Mesendoderm (in vitro differentiated cells): ENCODE measurements at regions not wholly inside any gene's neighbourhood (a gene's known extent, or its start where the extent isn't known, plus 50 kb on each side); places are given as distances from the start of the nearest gene placed in this dataset.

ENCODE experiments used
- DNase-seq: peaks from one replicate; pipeline ENCODE4 v3.0.0; 2013
- H2AK5ac ChIP-seq: 2 replicates; pipeline ENCODE4 v1.6.1; 2013; ENCODE audit warnings: low read length, inconsistent platforms
- H2BK120ac ChIP-seq: 2 replicates; pipeline ENCODE4 v1.6.1; 2013; ENCODE audit warnings: low read depth, mild to moderate bottlenecking, low read length, moderate library complexity, mixed read lengths
- H2BK15ac ChIP-seq: replicated peaks from 2 replicates; pipeline ENCODE4 v1.6.1; 2013; ENCODE audit warnings: low read depth, mild to moderate bottlenecking, moderate library complexity
- H2BK5ac ChIP-seq: 2 replicates; pipeline ENCODE4 v1.6.1; 2013; ENCODE audit warnings: low read length, inconsistent platforms
- H3K18ac ChIP-seq: 2 replicates; pipeline ENCODE4 v1.6.1; 2013; ENCODE audit warnings: mild to moderate bottlenecking, low read length, mixed read lengths
- H3K23ac ChIP-seq: one replicate; pipeline ENCODE4 v1.6.1; 2013; ENCODE audit warnings: low read length
- H3K27ac ChIP-seq: 2 replicates; pipeline ENCODE4 v1.5.1; 2013; ENCODE audit warnings: low read depth, mild to moderate bottlenecking, inconsistent platforms, low read length, moderate library complexity
- H3K27me3 ChIP-seq: 2 replicates; pipeline ENCODE4 v1.6.1; 2013; ENCODE audit warnings: low read length, control low read depth, mild to moderate bottlenecking, inconsistent platforms; ENCODE audit not compliant: insufficient read depth, poor library complexity
- H3K36me3 ChIP-seq: 2 replicates; pipeline ENCODE4 v1.6.1; 2013; ENCODE audit warnings: low read length, inconsistent platforms; ENCODE audit not compliant: control insufficient read depth, insufficient read depth
- H3K4ac ChIP-seq: one replicate; pipeline ENCODE4 v1.6.1; 2013; ENCODE audit warnings: low read depth, mild to moderate bottlenecking, low read length, moderate library complexity
- H3K4me1 ChIP-seq: 2 replicates; pipeline ENCODE4 v1.6.1; 2013; ENCODE audit warnings: low read depth, low read length, inconsistent platforms; ENCODE audit not compliant: control insufficient read depth
- H3K4me2 ChIP-seq: 2 replicates; pipeline ENCODE4 v1.6.1; 2013; ENCODE audit warnings: low read length
- H3K4me3 ChIP-seq: 2 replicates; pipeline ENCODE4 v1.5.1; 2013; ENCODE audit warnings: mild to moderate bottlenecking, low read length
- H3K56ac ChIP-seq: one replicate; pipeline ENCODE4 v1.6.1; 2013; ENCODE audit warnings: low read length
- H3K79me1 ChIP-seq: 2 replicates; pipeline ENCODE4 v1.6.1; 2013; ENCODE audit warnings: low read length, inconsistent platforms
- H3K79me2 ChIP-seq: 2 replicates; pipeline ENCODE4 v1.6.1; 2013; ENCODE audit warnings: mild to moderate bottlenecking, low read length; ENCODE audit not compliant: control insufficient read depth, insufficient read depth
- H3K9ac ChIP-seq: 2 replicates; pipeline ENCODE4 v1.6.1; 2013; ENCODE audit warnings: low read length, inconsistent platforms
- H4K5ac ChIP-seq: one replicate; pipeline ENCODE4 v1.6.1; 2013; ENCODE audit warnings: low read length
- H4K8ac ChIP-seq: one replicate; pipeline ENCODE4 v1.6.1; 2013; ENCODE audit warnings: low read depth, mild to moderate bottlenecking, control low read depth, low read length, moderate library complexity
- WGBS: extraction: QIAGEN DNeasy Blood & Tissue Kit; methylation state at CpG from one replicate; pipeline ENCODE4 v1.1.7; 2013; ENCODE audit warnings: low lambda C conversion rate, missing lambda C conversion rate; ENCODE audit not compliant: insufficient coverage; ENCODE audit errors: extremely low coverage; 5-methylcytosine and 5-hydroxymethylcytosine counted together

- Histone ChIP-seq H3K9ac (no peak overlapping the region), H3K18ac (no peak overlapping the region), H3K4me1 (no peaks in the 10 kb centered on the region), H2BK15ac (no peak overlapping the region), H3K79me2 (no peaks in the 10 kb centered on the region), H3K4me3 (no peak overlapping the region), H3K36me3 (no peaks in the 10 kb centered on the region), H2BK5ac (no peak overlapping the region), H3K27me3 (no peaks in the 10 kb centered on the region), H3K23ac (no peak overlapping the region), H4K5ac (no peak overlapping the region), H3K27ac (no peak overlapping the region), H3K4ac (no peak overlapping the region), H3K56ac (no peak overlapping the region), H2AK5ac (no peak overlapping the region), H4K8ac (no peak overlapping the region), H3K4me2 (no peak overlapping the region), H2BK120ac (no peak overlapping the region), H3K79me1 (no peaks in the 10 kb centered on the region)
- WGBS, result no CpG with 5 or more reads among the region's 6 CpGs
- no peak for DNase-seq
Measured at GRCh38 chr18:61173554-61173953, 159.7 kb upstream of the CDH20 start.

- Histone ChIP-seq H3K36me3 (no peaks in the 10 kb centered on the region), H3K4ac (no peak overlapping the region), H3K18ac (no peak overlapping the region), H3K79me2 (no peaks in the 10 kb centered on the region), H2BK120ac (no peak overlapping the region), H2BK15ac (no peak overlapping the region), H3K4me1 (no peaks in the 10 kb centered on the region), H3K56ac (no peak overlapping the region), H3K4me2 (no peak overlapping the region), H4K8ac (no peak overlapping the region), H2BK5ac (no peak overlapping the region), H4K5ac (no peak overlapping the region), H3K9ac (no peak overlapping the region), H3K27ac (no peak overlapping the region), H3K4me3 (no peak overlapping the region), H3K23ac (no peak overlapping the region), H3K79me1 (no peaks in the 10 kb centered on the region), H3K27me3 (no peaks in the 10 kb centered on the region), H2AK5ac (no peak overlapping the region)
- no peak for DNase-seq
Measured at GRCh38 chr18:61183798-61184197, 149.4 kb upstream of the CDH20 start.

- H3K4ac ChIP-seq, result no peak overlapping the region
- no peak overlapping the region for H3K9ac ChIP-seq
- H3K23ac ChIP-seq, result no peak overlapping the region
- H3K79me2 ChIP-seq, result no peaks in the 10 kb centered on the region
- no peak overlapping the region for H3K27ac ChIP-seq
- no peaks in the 10 kb centered on the region for H3K27me3 ChIP-seq
- no peaks in the 10 kb centered on the region for H3K79me1 ChIP-seq
- H3K4me3 ChIP-seq, result no peak overlapping the region
- H2BK120ac ChIP-seq, result no peak overlapping the region
- no peak overlapping the region for H2BK15ac ChIP-seq
- H2AK5ac ChIP-seq, result no peak overlapping the region
- H3K36me3 ChIP-seq, result no peaks in the 10 kb centered on the region
- H3K4me2 ChIP-seq, result no peak overlapping the region
- no peak overlapping the region for H4K5ac ChIP-seq
- DNase-seq, result no peak
- H3K56ac ChIP-seq, result no peak overlapping the region
- WGBS, result no CpG with 5 or more reads among the region's 3 CpGs
- no peak overlapping the region for H4K8ac ChIP-seq
- no peak overlapping the region for H2BK5ac ChIP-seq
- H3K4me1 ChIP-seq, result no peaks in the 10 kb centered on the region
- no peak overlapping the region for H3K18ac ChIP-seq
Measured at GRCh38 chr18:61187971-61188370, 145.3 kb upstream of the CDH20 start.

- Histone ChIP-seq H2BK5ac (no peak overlapping the region), H2BK120ac (no peak overlapping the region), H3K4ac (no peak overlapping the region), H3K36me3 (no peaks in the 10 kb centered on the region), H3K18ac (no peak overlapping the region), H3K79me1 (no peaks in the 10 kb centered on the region), H2AK5ac (no peak overlapping the region), H3K27me3 (no peaks in the 10 kb centered on the region), H4K8ac (no peak overlapping the region), H2BK15ac (no peak overlapping the region), H3K79me2 (no peaks in the 10 kb centered on the region), H3K9ac (no peak overlapping the region), H3K27ac (no peak overlapping the region), H4K5ac (no peak overlapping the region), H3K4me2 (no peak overlapping the region), H3K4me1 (no peaks in the 10 kb centered on the region), H3K56ac (no peak overlapping the region), H3K23ac (no peak overlapping the region), H3K4me3 (no peak overlapping the region)
- no CpG with 5 or more reads among the region's 3 CpGs for WGBS
- DNase-seq, result no peak
Measured at GRCh38 chr18:61189376-61189775, 143.9 kb upstream of the CDH20 start.

GRCh38 chr18:61194726-61195125 is 138.5 kb upstream of the CDH20 start:
- H3K56ac ChIP-seq, result no peak overlapping the region
- H3K4me3 ChIP-seq, result no peak overlapping the region
- WGBS, result no CpG with 5 or more reads among the region's 4 CpGs
- no peak overlapping the region for H3K23ac ChIP-seq
- H3K18ac ChIP-seq, result no peak overlapping the region
- H4K5ac ChIP-seq, result no peak overlapping the region
- H3K36me3 ChIP-seq, result no peaks in the 10 kb centered on the region
- no peaks in the 10 kb centered on the region for H3K79me2 ChIP-seq
- no peak overlapping the region for H3K4ac ChIP-seq
- no peak overlapping the region for H3K27ac ChIP-seq
- H3K4me2 ChIP-seq, result no peak overlapping the region
- H2BK5ac ChIP-seq, result no peak overlapping the region
- H3K79me1 ChIP-seq, result no peaks in the 10 kb centered on the region
- no peak overlapping the region for H2AK5ac ChIP-seq
- H4K8ac ChIP-seq, result no peak overlapping the region
- H3K9ac ChIP-seq, result no peak overlapping the region
- H2BK15ac ChIP-seq, result no peak overlapping the region
- no peak for DNase-seq
- no peaks in the 10 kb centered on the region for H3K27me3 ChIP-seq
- no peak overlapping the region for H2BK120ac ChIP-seq
- H3K4me1 ChIP-seq, result no peaks in the 10 kb centered on the region

GRCh38 chr18:61196750-61197149 is 136.5 kb upstream of the CDH20 start:
- Histone ChIP-seq H3K79me2 (no peaks in the 10 kb centered on the region), H2AK5ac (no peak overlapping the region), H3K4ac (no peak overlapping the region), H3K56ac (no peak overlapping the region), H3K36me3 (no peaks in the 10 kb centered on the region), H3K4me2 (no peak overlapping the region), H3K23ac (no peak overlapping the region), H3K4me1 (no peaks in the 10 kb centered on the region), H3K9ac (no peak overlapping the region), H3K27ac (no peak overlapping the region), H3K18ac (no peak overlapping the region), H3K27me3 (no peaks in the 10 kb centered on the region), H3K79me1 (no peaks in the 10 kb centered on the region), H2BK15ac (no peak overlapping the region), H4K8ac (no peak overlapping the region), H4K5ac (no peak overlapping the region), H2BK5ac (no peak overlapping the region), H2BK120ac (no peak overlapping the region), H3K4me3 (no peak overlapping the region)
- WGBS, result no CpG with 5 or more reads among the region's 4 CpGs
- DNase-seq, result no peak
